HG03432 (cell line): ENCODE measurements at regions not wholly inside any gene's neighbourhood (a gene's known extent, or its start where the extent isn't known, plus 50 kb on each side); places are given as distances from the start of the nearest gene placed in this dataset.

Source experiments
- ATAC-seq: cut with Tn5 transposase; IDR thresholded peaks from one replicate; pipeline ENCODE4 v1.9.1; 2021; ENCODE audit warnings: mild to moderate bottlenecking, moderate library complexity; ENCODE audit not compliant: unreplicated experiment

GRCh38 chr4:176504118-176504517 lies 184.4 kb downstream of the SPCS3 start:
- ATAC-seq, result no peak

GRCh38 chr4:176507845-176508533 lies 188.2 kb downstream of the SPCS3 start:
- no peak for ATAC-seq

GRCh38 chr4:176508780-176509331 lies 189.1 kb downstream of the SPCS3 start:
- ATAC-seq, result no peak

GRCh38 chr4:176525576-176525975 lies 205.8 kb downstream of the SPCS3 start:
- ATAC-seq, result no peak

GRCh38 chr4:176526704-176527103 lies 206.9 kb downstream of the SPCS3 start:
- ATAC-seq, result no peak

GRCh38 chr4:176529574-176529973 lies 209.8 kb downstream of the SPCS3 start:
- peak; percentile 59 for ATAC-seq

- ATAC-seq, result no peak
These were observed 213.4 kb downstream of the SPCS3 start for GRCh38 chr4:176533159-176533558.

- ATAC-seq, result no peak
These were observed 214.8 kb downstream of the SPCS3 start for GRCh38 chr4:176534566-176534965.

- no peak for ATAC-seq
These were observed 218.6 kb downstream of the SPCS3 start for GRCh38 chr4:176538217-176538925.

GRCh38 chr4:176539091-176539784 lies 219.5 kb downstream of the SPCS3 start:
- ATAC-seq, result no peak

- ATAC-seq, result no peak
These were observed 220.0 kb downstream of the SPCS3 start for GRCh38 chr4:176539785-176540175.

GRCh38 chr4:176540814-176541213 lies 221.0 kb downstream of the SPCS3 start:
- ATAC-seq, result no peak

- ATAC-seq, result no peak
These were observed 226.1 kb downstream of the SPCS3 start for GRCh38 chr4:176545872-176546271.

GRCh38 chr4:176546975-176547374 lies 227.2 kb downstream of the SPCS3 start:
- no peak for ATAC-seq

GRCh38 chr4:176548571-176548970 lies 228.8 kb downstream of the SPCS3 start:
- ATAC-seq, result no peak

- ATAC-seq, result no peak
These were observed 229.5 kb downstream of the SPCS3 start for GRCh38 chr4:176549161-176549865.

- no peak for ATAC-seq
These were observed 234.1 kb downstream of the VEGFC start for GRCh38 chr4:176558661-176559060.

GRCh38 chr4:176561368-176561767 lies 231.4 kb downstream of the VEGFC start:
- ATAC-seq, result no peak

- no peak for ATAC-seq
These were observed 229.1 kb downstream of the VEGFC start for GRCh38 chr4:176563591-176563990.

GRCh38 chr4:176565049-176565448 lies 227.7 kb downstream of the VEGFC start:
- ATAC-seq, result no peak

GRCh38 chr4:176566769-176567168 lies 226.0 kb downstream of the VEGFC start:
- ATAC-seq, result no peak
